AG10803 (cell line): ENCODE measurements at regions not wholly inside any gene's neighbourhood (a gene's known extent, or its start where the extent isn't known, plus 50 kb on each side); places are given as distances from the start of the nearest gene placed in this dataset.

Experiments
- DNase-seq: peaks from one replicate; pipeline ENCODE4 v3.0.0; 2010; ENCODE audit warnings: low read depth
- H3K4me3 ChIP-seq: 2 replicates; pipeline ENCODE4 v1.5.1; 2011; ENCODE audit warnings: mild to moderate bottlenecking, low read length, control low read depth
- TF ChIP-seq, protein P1 (sequence below): conservative IDR thresholded peaks from 2 replicates; pipeline ENCODE4 v1.5.1; 2011; ENCODE audit warnings: mild to moderate bottlenecking, low read length, control low read depth, inconsistent platforms

- no peak overlapping the region for H3K4me3 ChIP-seq
- no peak for DNase-seq
- TF ChIP-seq, protein P1, sequence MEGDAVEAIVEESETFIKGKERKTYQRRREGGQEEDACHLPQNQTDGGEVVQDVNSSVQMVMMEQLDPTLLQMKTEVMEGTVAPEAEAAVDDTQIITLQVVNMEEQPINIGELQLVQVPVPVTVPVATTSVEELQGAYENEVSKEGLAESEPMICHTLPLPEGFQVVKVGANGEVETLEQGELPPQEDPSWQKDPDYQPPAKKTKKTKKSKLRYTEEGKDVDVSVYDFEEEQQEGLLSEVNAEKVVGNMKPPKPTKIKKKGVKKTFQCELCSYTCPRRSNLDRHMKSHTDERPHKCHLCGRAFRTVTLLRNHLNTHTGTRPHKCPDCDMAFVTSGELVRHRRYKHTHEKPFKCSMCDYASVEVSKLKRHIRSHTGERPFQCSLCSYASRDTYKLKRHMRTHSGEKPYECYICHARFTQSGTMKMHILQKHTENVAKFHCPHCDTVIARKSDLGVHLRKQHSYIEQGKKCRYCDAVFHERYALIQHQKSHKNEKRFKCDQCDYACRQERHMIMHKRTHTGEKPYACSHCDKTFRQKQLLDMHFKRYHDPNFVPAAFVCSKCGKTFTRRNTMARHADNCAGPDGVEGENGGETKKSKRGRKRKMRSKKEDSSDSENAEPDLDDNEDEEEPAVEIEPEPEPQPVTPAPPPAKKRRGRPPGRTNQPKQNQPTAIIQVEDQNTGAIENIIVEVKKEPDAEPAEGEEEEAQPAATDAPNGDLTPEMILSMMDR: no peak
Observed at GRCh38 chr1:93025572-93025971, 53.5 kb upstream of the MTF2 start.

GRCh38 chr1:93028542-93028941 lies 50.5 kb upstream of the MTF2 start:
- H3K4me3 ChIP-seq: no peak overlapping the region
- TF ChIP-seq, protein P1: no peak
- no peak for DNase-seq
